Testis (tissue), 2 donors: ENCODE measurements at regions not wholly inside any gene's neighbourhood (a gene's known extent, or its start where the extent isn't known, plus 50 kb on each side); places are given as distances from the start of the nearest gene placed in this dataset.
"Not testable (repeated sequence)": the region's sequence is repeated elsewhere in the genome, so short reads cannot be mapped to it uniquely, and the experiment has no call there.

Source experiments
- DNase-seq: peaks from one replicate; pipeline ENCODE4 v3.0.0-alpha.2; 2019
- H3K27ac ChIP-seq, 2 donors: fragments of 200-600 bp; sonication (generic); one replicate each; pipeline ENCODE4 v1.5.1; 2019
- H3K27me3 ChIP-seq: fragments of 200-600 bp; sonication (generic); one replicate; pipeline ENCODE4 v1.5.1; 2019
- H3K36me3 ChIP-seq: fragments of 200-600 bp; sonication (generic); one replicate; pipeline ENCODE4 v1.5.1; 2017; ENCODE audit warnings: low read depth; ENCODE audit errors: missing control alignments
- H3K4me1 ChIP-seq: fragments of 200-600 bp; sonication (generic); one replicate; pipeline ENCODE4 v1.5.1; 2019
- H3K4me3 ChIP-seq, 2 donors: fragments of 200-600 bp; sonication (generic); one replicate each; pipeline ENCODE4 v1.5.1; 2017 to 2019
- H3K9me3 ChIP-seq: fragments of 200-600 bp; sonication (generic); one replicate; pipeline ENCODE4 v1.5.1; 2017
- POLR2A ChIP-seq: fragments of 450-650 bp; IDR thresholded peaks from one replicate; pipeline ENCODE4 v1.6.1; 2017; ENCODE audit warnings: antibody characterized with exemption, mild to moderate bottlenecking, moderate library complexity
- WGBS, 2 donors: methylation state at CpG; one replicate each; pipeline ENCODE4 v1.1.5; 2018; 5-methylcytosine and 5-hydroxymethylcytosine counted together
- intact Hi-C: fragments of 100-400 bp; cut with DNase I; formaldehyde crosslinking; loops from one replicate; pipeline ENCODE4 v1.15.1; 2023; ENCODE audit warnings: low total_unique reads
- TF ChIP-seq, protein P1 (sequence below), 3 experiments: fragments of 450-650 bp in 2 of 3; fragments of 200-600 bp in 1 of 3; sonication (generic) in 1 of 3; IDR thresholded peaks; one replicate each; pipeline ENCODE4 v1.5.1; 2016 to 2019; ENCODE audit warnings: antibody characterized with exemption in 3 of 3, mild to moderate bottlenecking in 2 of 3, moderate library complexity in 1 of 3

- no peaks in the 10 kb centered on the region for H3K9me3 ChIP-seq
- 75 to 80% methylated on average over 7 of the region's 7 CpGs for WGBS, 2 donors
Measured at GRCh38 chr7:57218196-57218716, 86.0 kb upstream of the ZNF479 start.

DNA sequence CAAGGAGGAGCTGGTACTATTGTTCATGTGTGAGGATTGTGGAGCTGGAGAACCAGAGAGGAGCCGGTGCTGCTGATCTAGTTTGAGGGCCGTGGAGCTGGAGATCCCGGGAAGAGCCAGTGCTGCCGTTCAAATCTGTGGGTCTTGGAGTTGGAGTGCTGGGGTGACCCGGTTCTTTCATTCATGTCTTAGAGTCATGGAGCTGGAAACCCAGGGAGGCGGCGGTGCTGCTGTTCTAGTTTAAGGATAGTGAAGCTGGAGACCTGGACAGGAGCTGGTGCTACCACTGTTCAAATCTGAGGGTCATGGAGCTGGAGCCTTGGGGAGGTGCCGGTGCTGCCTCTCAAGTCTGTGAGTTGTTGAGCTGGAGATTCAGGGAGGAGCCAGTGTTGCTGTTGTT, 88.5 kb upstream of the ZNF479 start:
- intact Hi-C loops, result no loop called here
- no peak overlapping the region for H3K4me3 ChIP-seq
- no peak for DNase-seq
- H3K9me3 ChIP-seq, result no peaks in the 10 kb centered on the region
- TF ChIP-seq, protein P1, sequence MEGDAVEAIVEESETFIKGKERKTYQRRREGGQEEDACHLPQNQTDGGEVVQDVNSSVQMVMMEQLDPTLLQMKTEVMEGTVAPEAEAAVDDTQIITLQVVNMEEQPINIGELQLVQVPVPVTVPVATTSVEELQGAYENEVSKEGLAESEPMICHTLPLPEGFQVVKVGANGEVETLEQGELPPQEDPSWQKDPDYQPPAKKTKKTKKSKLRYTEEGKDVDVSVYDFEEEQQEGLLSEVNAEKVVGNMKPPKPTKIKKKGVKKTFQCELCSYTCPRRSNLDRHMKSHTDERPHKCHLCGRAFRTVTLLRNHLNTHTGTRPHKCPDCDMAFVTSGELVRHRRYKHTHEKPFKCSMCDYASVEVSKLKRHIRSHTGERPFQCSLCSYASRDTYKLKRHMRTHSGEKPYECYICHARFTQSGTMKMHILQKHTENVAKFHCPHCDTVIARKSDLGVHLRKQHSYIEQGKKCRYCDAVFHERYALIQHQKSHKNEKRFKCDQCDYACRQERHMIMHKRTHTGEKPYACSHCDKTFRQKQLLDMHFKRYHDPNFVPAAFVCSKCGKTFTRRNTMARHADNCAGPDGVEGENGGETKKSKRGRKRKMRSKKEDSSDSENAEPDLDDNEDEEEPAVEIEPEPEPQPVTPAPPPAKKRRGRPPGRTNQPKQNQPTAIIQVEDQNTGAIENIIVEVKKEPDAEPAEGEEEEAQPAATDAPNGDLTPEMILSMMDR (IDR thresholded peaks at IDR 0.05), result no peak
- no peak for TF ChIP-seq POLR2A
- H3K36me3 ChIP-seq, result no peaks in the 10 kb centered on the region
- WGBS, 2 donors, result 74 to 82% methylated on average over 7 to 8 of the region's 8 CpGs
- H3K27me3 ChIP-seq, result no peaks in the 10 kb centered on the region
- no peaks in the 10 kb centered on the region for H3K4me1 ChIP-seq
- H3K27ac ChIP-seq, result no peak overlapping the region

More at GRCh38 chr7:57218196-57218716, 86.0 kb upstream of the ZNF479 start:
- Histone ChIP-seq H3K4me1 (no peaks in the 10 kb centered on the region), H3K4me3 (no peak overlapping the region), H3K27ac (no peak overlapping the region), H3K36me3 (no peaks in the 10 kb centered on the region), H3K27me3 (no peaks in the 10 kb centered on the region)
- no peak for DNase-seq
- intact Hi-C loops, result no loop called here
- no peak for TF ChIP-seq POLR2A
- TF ChIP-seq, protein P1 (IDR thresholded peaks at IDR 0.05), result no peak

- WGBS, 2 donors, result 72 to 77% methylated on average over 4 of the region's 4 CpGs
- no peaks in the 10 kb centered on the region for H3K36me3 ChIP-seq
- H3K4me1 ChIP-seq, result no peaks in the 10 kb centered on the region
- no peaks in the 10 kb centered on the region for H3K9me3 ChIP-seq
- H3K27ac ChIP-seq, result no peak overlapping the region
- DNase-seq, result no peak
- intact Hi-C loops, result no loop called here
- H3K4me3 ChIP-seq, result no peak overlapping the region
- TF ChIP-seq, protein P1 (IDR thresholded peaks at IDR 0.05), result no peak
- TF ChIP-seq POLR2A, result no peak
- no peaks in the 10 kb centered on the region for H3K27me3 ChIP-seq
Measured at GRCh38 chr7:57225666-57226065, 93.4 kb upstream of the ZNF479 start.

DNA sequence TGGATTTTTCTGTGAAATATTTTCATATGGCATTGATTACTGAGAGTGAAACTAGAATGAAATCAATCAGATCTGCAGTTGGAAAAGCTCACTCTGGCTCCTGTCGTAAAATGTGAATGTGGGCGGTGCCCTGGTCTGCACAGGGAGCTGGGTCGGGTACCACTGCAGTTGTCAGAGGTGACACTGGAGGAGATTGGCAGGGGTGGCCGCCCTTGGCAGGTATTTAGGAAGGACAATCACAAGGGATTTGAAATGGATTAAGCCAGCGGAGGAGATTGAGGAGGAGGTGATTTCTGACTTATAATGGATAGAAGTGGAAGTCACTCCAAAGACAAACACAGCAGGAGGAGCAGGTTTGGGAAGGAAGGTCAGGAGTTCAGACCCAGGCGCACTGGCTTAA, 109.0 kb upstream of the ZNF479 start:
- DNase-seq, H3K27me3 ChIP-seq, H3K9me3 ChIP-seq, H3K4me3 ChIP-seq, H3K27ac ChIP-seq, H3K36me3 ChIP-seq, H3K4me1 ChIP-seq, intact Hi-C loops: not testable (repeated sequence)
- 79 to 80% methylated on average over 6 of the region's 6 CpGs for WGBS, 2 donors

GRCh38 chr7:57243551-57243950, 111.3 kb upstream of the ZNF479 start:
- intact Hi-C loops, H3K9me3 ChIP-seq, H3K27ac ChIP-seq, H3K36me3 ChIP-seq, DNase-seq, H3K4me3 ChIP-seq, H3K27me3 ChIP-seq, H3K4me1 ChIP-seq: not testable (repeated sequence)
- WGBS, 2 donors, result 76 to 91% methylated on average over 5 to 8 of the region's 8 CpGs

GRCh38 chr7:57244345-57244980, 112.2 kb upstream of the ZNF479 start:
- H3K4me3 ChIP-seq, H3K27me3 ChIP-seq, DNase-seq, H3K4me1 ChIP-seq, intact Hi-C loops, H3K36me3 ChIP-seq, H3K9me3 ChIP-seq, H3K27ac ChIP-seq: not testable (repeated sequence)
- WGBS, 2 donors, result 78 to 83% methylated on average over 10 to 11 of the region's 11 CpGs
